ENCODE measurements at regions not wholly inside any gene's neighbourhood (a gene's known extent, or its start where the extent isn't known, plus 50 kb on each side); places are given as distances from the start of the nearest gene placed in this dataset.
"Not testable (repeated sequence)": the region's sequence is repeated elsewhere in the genome, so short reads cannot be mapped to it uniquely, and the experiment has no call there.

GRCh38 chr6:141457984-141458383, 674.7 kb upstream of the GJE1 start:
- not testable (repeated sequence) for TF ChIP-seq CTCF (conservative IDR thresholded peaks at IDR 0.05 in 1 of 2, IDR thresholded peaks at IDR 0.05 in 1 of 2; ENCODE audit: extremely low read depth in 1 of 2, insufficient read depth in 1 of 2, low read depth in 1 of 2, low read length in 2 of 2); EZH2 (IDR thresholded peaks at IDR 0.05; ENCODE audit: borderline replicate concordance, low read length)

All from mammary epithelial cell (primary cell).